ENCODE measurements at regions not wholly inside any gene's neighbourhood (a gene's known extent, or its start where the extent isn't known, plus 50 kb on each side); places are given as distances from the start of the nearest gene placed in this dataset.

DNA sequence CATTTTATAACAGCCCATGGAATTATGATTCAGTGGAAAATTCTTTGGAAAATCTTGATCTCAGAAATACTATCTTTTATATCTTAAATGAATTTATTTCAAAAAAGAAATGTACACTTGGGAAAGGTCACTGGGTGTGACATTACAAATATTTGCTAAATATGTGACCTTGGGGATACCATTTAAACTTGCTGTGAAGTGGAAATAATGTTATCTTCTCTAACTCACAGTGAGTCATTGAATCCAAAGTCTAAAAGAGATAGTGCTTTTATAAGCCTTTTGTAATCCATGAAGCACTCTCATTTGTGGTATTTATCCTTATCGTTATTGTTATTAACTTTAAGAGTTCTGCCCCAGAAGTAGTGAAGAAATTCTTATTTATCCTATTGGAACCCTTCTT is 289.8 kb upstream of the SEMA6D start:
- TF ChIP-seq POLR2A (IDR thresholded peaks at IDR 0.05), result no peak
- TF ChIP-seq, protein P1, sequence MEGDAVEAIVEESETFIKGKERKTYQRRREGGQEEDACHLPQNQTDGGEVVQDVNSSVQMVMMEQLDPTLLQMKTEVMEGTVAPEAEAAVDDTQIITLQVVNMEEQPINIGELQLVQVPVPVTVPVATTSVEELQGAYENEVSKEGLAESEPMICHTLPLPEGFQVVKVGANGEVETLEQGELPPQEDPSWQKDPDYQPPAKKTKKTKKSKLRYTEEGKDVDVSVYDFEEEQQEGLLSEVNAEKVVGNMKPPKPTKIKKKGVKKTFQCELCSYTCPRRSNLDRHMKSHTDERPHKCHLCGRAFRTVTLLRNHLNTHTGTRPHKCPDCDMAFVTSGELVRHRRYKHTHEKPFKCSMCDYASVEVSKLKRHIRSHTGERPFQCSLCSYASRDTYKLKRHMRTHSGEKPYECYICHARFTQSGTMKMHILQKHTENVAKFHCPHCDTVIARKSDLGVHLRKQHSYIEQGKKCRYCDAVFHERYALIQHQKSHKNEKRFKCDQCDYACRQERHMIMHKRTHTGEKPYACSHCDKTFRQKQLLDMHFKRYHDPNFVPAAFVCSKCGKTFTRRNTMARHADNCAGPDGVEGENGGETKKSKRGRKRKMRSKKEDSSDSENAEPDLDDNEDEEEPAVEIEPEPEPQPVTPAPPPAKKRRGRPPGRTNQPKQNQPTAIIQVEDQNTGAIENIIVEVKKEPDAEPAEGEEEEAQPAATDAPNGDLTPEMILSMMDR (IDR thresholded peaks at IDR 0.05), result no peak

Data from thyroid gland (tissue), 4 donors.